T-helper 1 cell (primary cell): ENCODE measurements at regions not wholly inside any gene's neighbourhood (a gene's known extent, or its start where the extent isn't known, plus 50 kb on each side); places are given as distances from the start of the nearest gene placed in this dataset.

Experiments used
- DNase-seq, 5 donors: peaks; one replicate each; pipeline ENCODE4 v3.0.0-alpha.2; 2012 to 2020

GRCh38 chr5:15082096-15082495 lies 210.5 kb upstream of the ANKH start:
- no peak for DNase-seq

DNA sequence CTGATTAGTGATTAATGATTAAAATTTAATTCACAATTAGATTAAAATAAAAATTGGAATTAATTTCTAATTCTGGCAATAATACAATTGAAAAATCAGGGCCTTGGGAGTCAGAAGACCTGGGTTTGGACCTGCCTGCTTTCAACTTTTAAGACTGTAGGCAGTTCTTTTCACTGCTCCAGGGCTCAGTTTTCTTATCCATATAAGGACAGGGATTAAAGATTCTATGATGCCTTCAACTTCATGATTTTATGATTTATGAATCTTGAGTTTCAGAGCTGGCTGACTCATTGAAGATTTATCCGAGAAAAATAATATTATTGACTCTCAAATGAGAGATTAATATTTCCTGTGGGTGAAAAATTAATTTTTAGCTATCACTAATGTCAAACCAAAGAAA lies 208.6 kb upstream of the ANKH start:
- no peak for DNase-seq

DNA sequence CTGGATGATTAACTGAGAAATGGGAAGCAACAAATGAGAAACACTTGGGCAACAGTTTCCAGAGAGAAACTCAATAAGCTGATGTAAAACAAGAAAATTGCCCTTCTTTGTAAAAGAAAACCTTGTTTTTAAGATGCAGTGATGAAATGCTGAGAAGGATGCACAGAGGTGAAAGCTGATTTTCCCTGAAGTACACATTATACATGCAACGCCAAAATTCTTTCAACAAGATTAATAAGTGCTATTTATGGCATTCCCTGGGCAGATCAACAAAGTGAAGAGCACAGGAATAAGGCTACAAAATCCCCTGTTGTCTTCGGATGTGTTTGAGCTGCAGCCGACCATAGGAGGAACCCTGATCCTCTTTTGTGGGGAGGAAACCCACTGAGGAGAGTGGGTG lies 208.0 kb upstream of the ANKH start:
- DNase-seq, result no peak

- no peak for DNase-seq
These were observed 203.1 kb upstream of the ANKH start for GRCh38 chr5:15074651-15075050.

DNA sequence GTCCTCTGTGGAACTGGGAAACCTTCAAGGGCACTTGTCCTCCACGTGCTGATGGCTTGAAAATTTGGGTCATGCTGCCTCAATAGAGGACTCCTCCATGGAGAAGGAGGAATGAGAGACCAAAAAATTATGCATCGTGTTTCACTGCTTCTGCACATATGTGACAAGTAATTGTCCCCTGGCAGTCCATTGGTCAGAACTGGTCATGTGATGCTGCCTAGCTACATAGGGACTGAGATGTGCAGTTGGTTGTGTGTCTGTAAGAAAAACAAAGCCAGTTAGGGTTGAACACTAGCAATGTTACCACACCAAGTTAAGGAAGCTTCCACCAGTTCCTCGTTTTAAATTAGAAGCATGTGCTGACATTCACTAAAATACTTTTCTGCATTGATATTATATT lies 201.9 kb upstream of the ANKH start:
- DNase-seq, result no peak

- DNase-seq, result no peak
These were observed 199.3 kb upstream of the ANKH start for GRCh38 chr5:15070907-15071306.

GRCh38 chr5:15069407-15069905 lies 197.9 kb upstream of the ANKH start:
- DNase-seq, result no peak

- no peak for DNase-seq
These were observed 193.5 kb upstream of the ANKH start for GRCh38 chr5:15065091-15065490.

- no peak for DNase-seq
These were observed 192.8 kb upstream of the ANKH start for GRCh38 chr5:15064396-15064795.

DNA sequence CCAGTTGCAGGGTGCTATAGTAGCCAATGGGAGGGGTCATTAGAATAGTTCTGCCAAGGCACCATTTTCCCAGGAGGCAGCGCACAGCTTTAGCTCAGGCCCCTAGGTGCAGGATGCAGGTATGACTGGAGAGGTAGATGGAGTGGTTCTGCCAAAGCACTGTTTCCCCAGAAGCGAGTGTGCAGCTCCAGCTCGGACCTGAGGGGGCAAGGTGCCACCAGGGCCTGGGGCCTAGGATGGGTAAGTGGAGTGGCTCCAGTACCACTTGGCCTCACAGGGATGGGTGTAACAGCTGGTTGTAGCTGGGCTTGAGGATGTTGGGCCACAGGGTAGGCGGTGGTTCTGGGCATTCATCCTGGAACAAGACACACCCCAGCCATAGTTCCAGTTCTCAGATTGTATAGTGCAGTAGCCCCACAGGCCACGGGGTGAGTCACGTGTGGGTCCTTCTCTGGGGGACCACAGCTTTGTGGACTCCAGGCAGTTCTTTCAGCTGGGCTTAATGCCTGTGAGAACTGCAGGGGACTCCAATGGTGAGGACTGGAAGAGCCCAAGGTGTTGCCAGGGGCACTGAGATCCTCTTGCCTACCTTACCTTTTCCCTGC lies 185.5 kb upstream of the ANKH start:
- DNase-seq, result no peak

- DNase-seq, result no peak
These were observed 172.9 kb upstream of the ANKH start for GRCh38 chr5:15044521-15044920.

GRCh38 chr5:15037247-15037908 lies 165.8 kb upstream of the ANKH start:
- DNase-seq, result no peak

GRCh38 chr5:15034379-15034778 lies 162.8 kb upstream of the ANKH start:
- no peak for DNase-seq

DNA sequence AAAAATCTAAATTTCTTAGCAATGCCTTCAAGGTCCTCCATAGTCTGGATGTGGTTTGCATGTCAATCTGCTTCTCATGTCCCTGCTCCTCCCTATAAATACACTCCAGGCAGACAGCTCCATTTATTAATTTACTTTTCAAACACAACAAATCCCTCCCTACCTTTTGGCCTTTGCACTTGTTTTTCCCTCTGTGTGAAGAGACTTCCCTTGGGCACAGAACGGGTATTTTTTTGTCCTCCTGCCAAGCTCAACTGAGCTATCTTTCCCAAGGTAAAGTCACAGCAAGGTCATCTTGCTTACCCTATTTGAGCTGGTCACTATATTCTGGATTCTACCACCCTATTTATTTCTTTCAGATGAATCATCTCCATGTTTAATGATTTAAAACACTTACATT lies 159.6 kb upstream of the ANKH start:
- DNase-seq, result no peak

DNA sequence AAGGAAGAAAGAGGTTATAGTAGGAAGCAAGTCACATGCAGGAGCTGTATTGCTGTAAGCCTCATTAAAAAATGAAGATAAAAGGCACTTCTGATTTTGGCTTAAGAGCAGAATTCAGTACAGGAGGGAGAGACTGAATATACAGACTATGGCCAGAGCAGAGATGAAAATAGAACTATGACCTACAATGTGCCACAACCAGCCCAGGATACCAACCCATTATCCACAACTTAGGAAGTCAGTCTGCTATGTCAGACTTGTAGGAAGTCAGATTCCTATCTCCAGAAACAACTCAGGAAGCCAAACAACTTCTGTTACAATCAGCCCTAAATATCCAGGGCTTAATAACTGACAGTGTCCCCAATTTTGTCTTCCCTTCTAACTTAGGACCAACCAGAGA lies 156.2 kb upstream of the ANKH start:
- DNase-seq, result no peak

DNA sequence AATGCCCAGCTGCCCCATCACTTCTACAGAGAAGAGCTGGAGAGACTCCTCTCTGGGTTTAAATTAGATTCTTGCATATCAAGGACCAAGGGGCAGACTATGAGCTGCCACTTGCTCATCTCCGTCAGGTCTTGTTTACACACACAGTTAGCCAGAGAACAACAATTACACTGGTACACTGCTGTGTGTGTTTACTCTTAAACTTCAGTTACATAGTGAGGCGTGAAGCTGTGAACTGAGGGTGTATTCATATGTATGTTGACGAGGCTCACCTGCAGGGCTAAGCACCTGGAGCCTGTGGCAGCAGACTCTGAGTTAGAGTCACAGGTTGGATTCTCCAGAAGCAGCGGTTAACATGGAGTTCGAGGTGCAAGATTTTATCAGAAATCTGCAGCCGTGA lies 155.4 kb upstream of the ANKH start:
- no peak for DNase-seq

DNA sequence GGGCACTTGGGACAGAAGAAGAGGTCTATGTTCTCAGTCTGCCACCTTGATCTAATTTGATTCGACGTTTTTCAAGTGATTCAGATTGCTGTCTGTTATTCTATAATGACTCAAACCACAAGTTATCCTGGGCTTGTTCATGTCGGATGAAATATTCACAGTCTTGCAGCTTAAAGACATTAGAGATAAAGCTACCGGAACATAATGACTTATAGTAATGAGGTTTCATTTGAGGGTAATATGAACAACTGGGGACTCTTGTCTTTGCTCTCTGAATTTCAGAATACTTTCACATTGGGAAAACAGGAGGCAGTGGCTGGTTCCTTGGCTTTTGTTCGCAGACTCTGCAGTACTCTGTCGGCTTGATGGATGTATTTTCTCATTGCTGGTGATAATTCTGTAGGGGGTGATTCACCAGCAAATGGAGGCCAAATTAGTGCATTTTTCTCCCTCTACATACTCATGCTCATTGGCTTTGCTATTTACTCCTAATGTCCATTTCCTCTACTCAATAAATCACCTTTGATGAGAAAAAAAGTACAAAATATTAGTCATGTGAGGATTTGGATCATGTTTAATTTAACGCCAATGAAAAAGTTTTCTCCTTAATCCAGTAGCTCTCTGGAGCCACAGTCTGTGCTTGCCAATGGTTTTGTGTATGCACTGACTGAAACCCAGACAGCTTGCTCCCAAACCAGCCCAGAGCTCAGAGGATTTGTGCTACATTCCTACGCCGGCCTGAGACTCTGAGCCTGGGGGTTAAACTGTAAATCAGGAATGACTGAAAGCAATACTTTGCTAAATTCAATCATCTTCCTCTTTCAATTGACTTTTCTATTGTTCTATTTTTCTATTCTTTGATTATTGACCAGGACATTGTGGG lies 154.7 kb upstream of the ANKH start:
- no peak for DNase-seq

DNA sequence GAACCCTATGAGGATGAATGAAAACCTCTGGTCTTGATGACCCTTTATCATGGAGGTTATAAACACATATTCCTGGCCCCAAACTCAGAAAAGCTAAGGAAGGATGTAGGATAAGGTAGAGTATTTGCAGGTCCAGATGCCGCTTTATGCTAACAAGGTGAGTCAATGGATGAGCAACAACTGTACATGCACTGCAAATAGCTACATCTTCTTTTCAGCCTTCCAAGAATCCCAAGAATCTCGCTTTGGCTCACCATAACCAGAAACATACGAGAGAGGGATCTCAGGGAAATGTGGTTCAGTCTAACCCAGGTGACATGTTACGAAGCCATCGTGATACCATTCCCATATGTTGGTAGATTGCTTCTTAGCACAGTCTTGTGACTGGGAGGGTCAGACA lies 152.3 kb upstream of the ANKH start:
- no peak for DNase-seq

DNA sequence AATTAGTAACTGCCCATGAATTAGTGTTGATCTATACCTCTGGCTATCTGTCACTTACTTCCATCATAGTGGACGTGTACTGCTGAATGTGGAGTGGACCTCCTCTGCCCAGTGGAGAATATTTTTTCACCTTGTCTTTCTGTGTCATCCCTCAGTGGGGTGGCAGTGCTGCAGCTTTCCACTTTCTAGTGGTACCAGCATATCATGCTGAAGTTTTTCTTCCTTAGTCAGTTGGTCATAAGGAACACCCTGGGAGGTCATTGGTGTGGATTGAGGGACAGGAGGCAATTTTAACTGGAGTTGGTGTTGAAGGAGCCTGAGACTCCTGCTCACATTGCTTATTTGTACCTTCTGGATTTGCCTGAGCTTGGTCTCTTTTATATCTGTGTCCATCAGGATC lies 151.7 kb upstream of the ANKH start:
- no peak for DNase-seq

- DNase-seq, result no peak
These were observed 149.9 kb upstream of the ANKH start for GRCh38 chr5:15021266-15022046.

GRCh38 chr5:15020736-15021135 lies 149.2 kb upstream of the ANKH start:
- DNase-seq, result no peak

GRCh38 chr5:15014809-15015208 lies 143.2 kb upstream of the ANKH start:
- no peak for DNase-seq
